ENCODE measurements at regions not wholly inside any gene's neighbourhood (a gene's known extent, or its start where the extent isn't known, plus 50 kb on each side); places are given as distances from the start of the nearest gene placed in this dataset.

DNA sequence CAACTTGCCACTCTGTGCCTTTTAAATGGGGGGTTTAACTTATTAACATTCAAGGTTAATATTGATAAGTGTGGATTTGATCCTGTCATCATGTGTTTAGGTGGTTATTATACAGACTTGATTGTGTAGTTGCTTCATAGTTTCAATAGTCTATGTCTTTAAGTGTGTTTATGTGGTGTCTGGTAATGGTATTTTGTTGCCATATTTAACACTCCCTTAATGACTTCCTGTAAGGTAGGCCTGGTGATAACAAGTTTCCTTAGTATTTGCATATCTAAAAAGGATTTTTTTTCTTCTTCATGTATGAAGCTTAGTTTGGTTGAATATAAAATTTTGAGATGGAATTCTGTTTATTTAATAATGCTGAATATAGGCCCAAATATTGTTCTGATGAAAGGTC lies 506.0 kb upstream of the ZNF462 start:
- TF ChIP-seq, protein P1, sequence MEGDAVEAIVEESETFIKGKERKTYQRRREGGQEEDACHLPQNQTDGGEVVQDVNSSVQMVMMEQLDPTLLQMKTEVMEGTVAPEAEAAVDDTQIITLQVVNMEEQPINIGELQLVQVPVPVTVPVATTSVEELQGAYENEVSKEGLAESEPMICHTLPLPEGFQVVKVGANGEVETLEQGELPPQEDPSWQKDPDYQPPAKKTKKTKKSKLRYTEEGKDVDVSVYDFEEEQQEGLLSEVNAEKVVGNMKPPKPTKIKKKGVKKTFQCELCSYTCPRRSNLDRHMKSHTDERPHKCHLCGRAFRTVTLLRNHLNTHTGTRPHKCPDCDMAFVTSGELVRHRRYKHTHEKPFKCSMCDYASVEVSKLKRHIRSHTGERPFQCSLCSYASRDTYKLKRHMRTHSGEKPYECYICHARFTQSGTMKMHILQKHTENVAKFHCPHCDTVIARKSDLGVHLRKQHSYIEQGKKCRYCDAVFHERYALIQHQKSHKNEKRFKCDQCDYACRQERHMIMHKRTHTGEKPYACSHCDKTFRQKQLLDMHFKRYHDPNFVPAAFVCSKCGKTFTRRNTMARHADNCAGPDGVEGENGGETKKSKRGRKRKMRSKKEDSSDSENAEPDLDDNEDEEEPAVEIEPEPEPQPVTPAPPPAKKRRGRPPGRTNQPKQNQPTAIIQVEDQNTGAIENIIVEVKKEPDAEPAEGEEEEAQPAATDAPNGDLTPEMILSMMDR (IDR thresholded peaks at IDR 0.05; ENCODE audit: poor library complexity, severe bottlenecking): no peak
- TF ChIP-seq RAD21 (conservative IDR thresholded peaks at IDR 0.05): no peak

Data from neural cell (in vitro differentiated cells).